NCI-H82 (cell line): ENCODE measurements at regions not wholly inside any gene's neighbourhood (a gene's known extent, or its start where the extent isn't known, plus 50 kb on each side); places are given as distances from the start of the nearest gene placed in this dataset.
"Not testable (repeated sequence)": the region's sequence is repeated elsewhere in the genome, so short reads cannot be mapped to it uniquely, and the experiment has no call there.

Experiments
- DNase-seq: peaks from one replicate; lab custom pipeline; 2025; lab: John Stamatoyannopoulos, UW

GRCh38 chr6:133789449-133789848 lies 99.5 kb upstream of the TCF21 start:
- DNase-seq = not testable (repeated sequence)

- DNase-seq = not testable (repeated sequence)
These were observed 98.2 kb upstream of the TCF21 start for GRCh38 chr6:133790756-133791155.

GRCh38 chr6:133795051-133795450 lies 93.9 kb upstream of the TCF21 start:
- DNase-seq = not testable (repeated sequence)

GRCh38 chr6:133796235-133796634 lies 92.7 kb upstream of the TCF21 start:
- no peak for DNase-seq

GRCh38 chr6:133799043-133799442 lies 89.9 kb upstream of the TCF21 start:
- no peak for DNase-seq

- no peak for DNase-seq
These were observed 86.1 kb upstream of the TCF21 start for GRCh38 chr6:133802861-133803260.

- DNase-seq = no peak
These were observed 84.6 kb upstream of the TCF21 start for GRCh38 chr6:133804265-133804664.

- no peak for DNase-seq
These were observed 83.0 kb upstream of the TCF21 start for GRCh38 chr6:133805876-133806275.

- no peak for DNase-seq
These were observed 82.4 kb upstream of the TCF21 start for GRCh38 chr6:133806382-133807140.

- no peak for DNase-seq
These were observed 81.4 kb upstream of the TCF21 start for GRCh38 chr6:133807501-133807900.

GRCh38 chr6:133809406-133809805 lies 79.5 kb upstream of the TCF21 start:
- no peak for DNase-seq

- no peak for DNase-seq
These were observed 77.4 kb upstream of the TCF21 start for GRCh38 chr6:133811557-133811956.

GRCh38 chr6:133812446-133812845 lies 76.5 kb upstream of the TCF21 start:
- DNase-seq = not testable (repeated sequence)

- no peak for DNase-seq
These were observed 74.7 kb upstream of the TCF21 start for GRCh38 chr6:133814238-133814637.

GRCh38 chr6:133814797-133815196 lies 74.1 kb upstream of the TCF21 start:
- DNase-seq = peak; percentile 44

GRCh38 chr6:133815313-133815712 lies 73.6 kb upstream of the TCF21 start:
- no peak for DNase-seq

- no peak for DNase-seq
These were observed 72.7 kb upstream of the TCF21 start for GRCh38 chr6:133816171-133816570.

GRCh38 chr6:133817460-133818047 lies 71.4 kb upstream of the TCF21 start:
- peak; percentile 54 for DNase-seq

- peak; percentile 70 for DNase-seq
These were observed 70.6 kb upstream of the TCF21 start for GRCh38 chr6:133818320-133818719.

- DNase-seq = no peak
These were observed 68.7 kb upstream of the TCF21 start for GRCh38 chr6:133820208-133820607.

GRCh38 chr6:133827766-133828165 lies 61.1 kb upstream of the TCF21 start:
- DNase-seq = no peak

GRCh38 chr6:133833949-133834359 lies 55.0 kb upstream of the TCF21 start:
- peak; percentile 15 for DNase-seq

- no peak for DNase-seq
These were observed 54.3 kb upstream of the TCF21 start for GRCh38 chr6:133834472-133835170.
